Lower lobe of right lung (tissue), 2 donors: ENCODE measurements at regions not wholly inside any gene's neighbourhood (a gene's known extent, or its start where the extent isn't known, plus 50 kb on each side); places are given as distances from the start of the nearest gene placed in this dataset.

ENCODE experiments used
- ATAC-seq, 2 donors: fragments of 200-7000 bp; cut with Tn5 transposase; one replicate each; pipeline ENCODE4 v1.9.1; 2020 to 2022; ENCODE audit warnings: mild to moderate bottlenecking in 2 of 2, moderate library complexity in 2 of 2
- DNase-seq: peaks from one replicate; pipeline ENCODE4 v3.0.0-alpha.2; 2020
- H3K27ac ChIP-seq: fragments of 200-600 bp; one replicate; pipeline ENCODE4 v1.8.0; 2022
- H3K27me3 ChIP-seq: fragments of 200-600 bp; one replicate; pipeline ENCODE4 v1.8.0; 2022; ENCODE audit warnings: low read depth
- H3K36me3 ChIP-seq: fragments of 200-600 bp; one replicate; pipeline ENCODE4 v1.8.0; 2022; ENCODE audit warnings: mild to moderate bottlenecking
- H3K4me1 ChIP-seq: fragments of 200-600 bp; one replicate; pipeline ENCODE4 v1.8.0; 2022
- H3K4me3 ChIP-seq: fragments of 200-600 bp; one replicate; pipeline ENCODE4 v1.8.0; 2022; ENCODE audit warnings: mild to moderate bottlenecking
- H3K9me3 ChIP-seq: fragments of 200-600 bp; one replicate; pipeline ENCODE4 v1.8.0; 2022
- CTCF ChIP-seq: fragments of 200-600 bp; IDR thresholded peaks from one replicate; pipeline ENCODE4 v1.8.0; 2022; ENCODE audit warnings: antibody characterized with exemption, mild to moderate bottlenecking
- intact Hi-C: fragments of 100-400 bp; cut with DNase I; formaldehyde crosslinking; loops from one replicate; pipeline ENCODE4 v1.11.0; 2022
- donor health status: DM: no; HTN: yes; CAD: no; lungs with severe emphysema.

GRCh38 chr11:134761386-134761785 lies 349.3 kb upstream of the B3GAT1 start:
- Histone ChIP-seq H3K27me3 (no peaks in the 10 kb centered on the region), H3K9me3 (no peaks in the 10 kb centered on the region), H3K4me1 (no peaks in the 10 kb centered on the region), H3K4me3 (no peak overlapping the region), H3K27ac (no peak overlapping the region), H3K36me3 (no peaks in the 10 kb centered on the region)
- intact Hi-C loops = no loop called here
- DNase-seq = no peak
- no peak for TF ChIP-seq CTCF
- ATAC-seq = no peak

- Histone ChIP-seq H3K36me3 (no peaks in the 10 kb centered on the region), H3K27me3 (no peaks in the 10 kb centered on the region), H3K4me1 (no peaks in the 10 kb centered on the region), H3K27ac (no peak overlapping the region), H3K4me3 (no peak overlapping the region), H3K9me3 (no peaks in the 10 kb centered on the region)
- DNase-seq (no peak), ATAC-seq (no peak)
- intact Hi-C loops = no loop called here
- TF ChIP-seq CTCF = no peak
These were observed 348.9 kb upstream of the B3GAT1 start for GRCh38 chr11:134760957-134761356.

- ATAC-seq (no peak), DNase-seq (no peak)
- no peaks in the 10 kb centered on the region for H3K36me3 ChIP-seq
- H3K4me1 ChIP-seq = no peaks in the 10 kb centered on the region
- no peaks in the 10 kb centered on the region for H3K27me3 ChIP-seq
- no peaks in the 10 kb centered on the region for H3K9me3 ChIP-seq
- no peak overlapping the region for H3K27ac ChIP-seq
- H3K4me3 ChIP-seq = no peak overlapping the region
- TF ChIP-seq CTCF = no peak
- intact Hi-C loops = no loop called here
These were observed 348.3 kb upstream of the B3GAT1 start for GRCh38 chr11:134760299-134760698.

- Histone ChIP-seq H3K36me3 (no peaks in the 10 kb centered on the region), H3K4me3 (no peak overlapping the region), H3K27ac (no peak overlapping the region), H3K27me3 (no peaks in the 10 kb centered on the region), H3K4me1 (no peaks in the 10 kb centered on the region), H3K9me3 (no peaks in the 10 kb centered on the region)
- DNase-seq (no peak), ATAC-seq (no peak)
- no peak for TF ChIP-seq CTCF
- intact Hi-C loops = no loop called here
These were observed 347.8 kb upstream of the B3GAT1 start for GRCh38 chr11:134759855-134760254.

GRCh38 chr11:134759274-134759673 lies 347.2 kb upstream of the B3GAT1 start:
- no peaks in the 10 kb centered on the region for H3K9me3 ChIP-seq
- intact Hi-C loops = no loop called here
- H3K27ac ChIP-seq = no peak overlapping the region
- no peaks in the 10 kb centered on the region for H3K4me1 ChIP-seq
- no peak overlapping the region for H3K4me3 ChIP-seq
- no peak for TF ChIP-seq CTCF
- ATAC-seq (no peak), DNase-seq (no peak)
- no peaks in the 10 kb centered on the region for H3K27me3 ChIP-seq
- no peaks in the 10 kb centered on the region for H3K36me3 ChIP-seq

GRCh38 chr11:134758342-134758931 lies 346.4 kb upstream of the B3GAT1 start:
- Histone ChIP-seq H3K27ac (no peak overlapping the region), H3K36me3 (no peaks in the 10 kb centered on the region), H3K9me3 (no peaks in the 10 kb centered on the region), H3K4me1 (no peaks in the 10 kb centered on the region), H3K4me3 (no peak overlapping the region), H3K27me3 (no peaks in the 10 kb centered on the region)
- ATAC-seq = no peak
- no peak for DNase-seq
- intact Hi-C loops = no loop called here
- TF ChIP-seq CTCF = no peak
